A673 (cell line): ENCODE measurements at regions not wholly inside any gene's neighbourhood (a gene's known extent, or its start where the extent isn't known, plus 50 kb on each side); places are given as distances from the start of the nearest gene placed in this dataset.

Experiments
- BruUV-seq: library from RNA; stranded (reverse); fragments of 400-500 nt; replicated peaks from 2 replicates; lab custom pipeline; 2021; lab: Mats Ljungman, UMichigan
- CTCF ChIA-PET: fragments of 300-600 bp; sonication (Branson Sonifier 250); formaldehyde crosslinking; loops from one replicate; lab custom pipeline; 2022; ENCODE audit warnings: antibody characterized with exemption; lab: Charles Lee
- POLR2A ChIA-PET: fragments of 300-600 bp; sonication (Branson Sonifier 250); formaldehyde crosslinking; loops from one replicate; lab custom pipeline; 2022; ENCODE audit warnings: antibody characterized with exemption; ENCODE audit not compliant: low non-redundant PET; lab: Charles Lee
- DNase-seq: peaks from one replicate; pipeline ENCODE4 v3.0.0-alpha.2; 2015; ENCODE audit warnings: low spot score
- H3K27ac ChIP-seq: fragments of 200-600 bp; sonication (generic); 2 replicates; pipeline ENCODE4 v1.5.1; 2016; ENCODE audit warnings: mixed run types, low read depth, mild to moderate bottlenecking, mixed read lengths, antibody characterized with exemption, low read length; ENCODE audit not compliant: poor library complexity, severe bottlenecking
- H3K27me3 ChIP-seq: fragments of 200-600 bp; sonication (generic); replicated peaks from 2 replicates; pipeline ENCODE4 v1.6.1; 2017; ENCODE audit warnings: mixed run types, low read depth, mild to moderate bottlenecking, mixed read lengths, antibody characterized with exemption, low read length; ENCODE audit not compliant: insufficient read depth, poor library complexity
- H3K36me3 ChIP-seq: fragments of 200-600 bp; sonication (generic); 2 replicates; pipeline ENCODE4 v1.6.1; 2016; ENCODE audit warnings: mixed run types, mild to moderate bottlenecking, mixed read lengths, antibody characterized with exemption, low read length; ENCODE audit not compliant: insufficient read depth, poor library complexity, severe bottlenecking
- H3K4me1 ChIP-seq: fragments of 200-600 bp; sonication (generic); 2 replicates; pipeline ENCODE4 v1.6.1; 2017; ENCODE audit warnings: mixed run types, mild to moderate bottlenecking, mixed read lengths, antibody characterized with exemption, low read length; ENCODE audit not compliant: insufficient read depth, poor library complexity, severe bottlenecking
- H3K4me3 ChIP-seq: fragments of 200-600 bp; sonication (generic); 2 replicates; pipeline ENCODE4 v1.5.1; 2016; ENCODE audit warnings: low read depth, mixed run types, mild to moderate bottlenecking, mixed read lengths, low read length; ENCODE audit not compliant: poor library complexity, severe bottlenecking
- H3K9me3 ChIP-seq: fragments of 200-600 bp; sonication (generic); 2 replicates; pipeline ENCODE4 v1.6.1; 2016; ENCODE audit warnings: mixed run types, low read depth, mild to moderate bottlenecking, mixed read lengths, antibody characterized with exemption, low read length; ENCODE audit not compliant: poor library complexity, severe bottlenecking
- EZH2 ChIP-seq: fragments of 200-600 bp; sonication (generic); IDR thresholded peaks from 2 replicates; pipeline ENCODE4 v1.6.1; 2017; ENCODE audit warnings: borderline replicate concordance, low read depth, mild to moderate bottlenecking, mixed read lengths, antibody characterized with exemption, low read length; ENCODE audit not compliant: poor library complexity, severe bottlenecking
- intact Hi-C: fragments of 100-400 bp; cut with micrococcal nuclease; formaldehyde crosslinking; loops from one replicate; pipeline ENCODE4 v1.10.0; 2022; ENCODE audit not compliant: unreplicated experiment
- TF ChIP-seq, protein P1 (sequence below): fragments of 300-800, 200-600 bp; sonication (generic); conservative IDR thresholded peaks from 2 replicates; pipeline ENCODE4 v1.5.1; 2017; ENCODE audit warnings: low read depth, mild to moderate bottlenecking, antibody characterized with exemption, low read length, moderate library complexity, mixed read lengths

DNA sequence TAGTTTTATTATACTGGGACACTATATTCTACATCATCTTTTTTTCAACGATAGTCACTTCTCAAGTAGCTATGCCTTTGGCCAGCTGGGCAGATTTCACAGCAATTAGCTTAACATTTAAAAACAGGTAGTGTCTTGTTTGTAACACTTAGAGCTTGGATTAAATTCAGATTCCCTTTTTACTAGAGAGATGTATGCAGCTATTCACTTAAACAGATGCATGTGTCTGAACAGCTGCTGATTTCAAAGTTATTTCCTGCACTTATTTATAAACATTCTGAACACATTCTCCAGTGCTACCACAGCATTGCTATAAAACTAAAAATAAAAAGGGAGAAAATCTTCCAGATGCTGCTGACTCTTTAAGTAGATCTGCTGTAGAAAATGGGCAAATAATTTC, 637.2 kb downstream of the POM121L12 start:
- H3K27ac ChIP-seq = no peak overlapping the region
- H3K36me3 ChIP-seq = no peaks in the 10 kb centered on the region
- intact Hi-C loops = no loop called here
- H3K4me1 ChIP-seq = no peaks in the 10 kb centered on the region
- DNase-seq = no peak
- H3K9me3 ChIP-seq = peaks cover 48% of the 10 kb centered on the region
- no peak overlapping the region for H3K4me3 ChIP-seq
- BruUV-seq = no TSS peak
- ChIA-PET POLR2A (no interaction called here), CTCF (no interaction called here)
- TF ChIP-seq, protein P1, sequence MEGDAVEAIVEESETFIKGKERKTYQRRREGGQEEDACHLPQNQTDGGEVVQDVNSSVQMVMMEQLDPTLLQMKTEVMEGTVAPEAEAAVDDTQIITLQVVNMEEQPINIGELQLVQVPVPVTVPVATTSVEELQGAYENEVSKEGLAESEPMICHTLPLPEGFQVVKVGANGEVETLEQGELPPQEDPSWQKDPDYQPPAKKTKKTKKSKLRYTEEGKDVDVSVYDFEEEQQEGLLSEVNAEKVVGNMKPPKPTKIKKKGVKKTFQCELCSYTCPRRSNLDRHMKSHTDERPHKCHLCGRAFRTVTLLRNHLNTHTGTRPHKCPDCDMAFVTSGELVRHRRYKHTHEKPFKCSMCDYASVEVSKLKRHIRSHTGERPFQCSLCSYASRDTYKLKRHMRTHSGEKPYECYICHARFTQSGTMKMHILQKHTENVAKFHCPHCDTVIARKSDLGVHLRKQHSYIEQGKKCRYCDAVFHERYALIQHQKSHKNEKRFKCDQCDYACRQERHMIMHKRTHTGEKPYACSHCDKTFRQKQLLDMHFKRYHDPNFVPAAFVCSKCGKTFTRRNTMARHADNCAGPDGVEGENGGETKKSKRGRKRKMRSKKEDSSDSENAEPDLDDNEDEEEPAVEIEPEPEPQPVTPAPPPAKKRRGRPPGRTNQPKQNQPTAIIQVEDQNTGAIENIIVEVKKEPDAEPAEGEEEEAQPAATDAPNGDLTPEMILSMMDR = no peak
- no peak for TF ChIP-seq EZH2
- H3K27me3 ChIP-seq = no peaks in the 10 kb centered on the region

DNA sequence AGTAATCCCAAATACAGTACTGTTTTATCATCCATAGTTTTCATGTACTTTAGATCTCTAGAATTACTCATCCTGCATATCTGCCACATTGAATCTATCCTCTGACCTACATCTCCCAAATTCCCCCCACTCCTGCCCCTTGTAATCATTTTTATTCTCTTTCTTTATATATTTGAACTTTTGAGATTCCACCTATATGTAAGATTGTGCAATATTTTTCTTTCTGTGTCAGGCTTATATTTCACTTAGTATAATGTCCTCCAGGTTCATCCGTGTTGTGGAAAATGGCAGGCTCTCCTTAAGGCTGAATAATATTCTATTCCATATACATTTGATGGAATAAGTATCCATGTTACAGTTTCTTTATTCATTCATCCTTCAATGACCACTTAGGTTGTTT, 640.4 kb downstream of the POM121L12 start:
- Histone ChIP-seq H3K9me3 (peaks cover 42% of the 10 kb centered on the region), H3K27me3 (no peaks in the 10 kb centered on the region), H3K4me1 (no peaks in the 10 kb centered on the region), H3K27ac (no peak overlapping the region), H3K36me3 (no peaks in the 10 kb centered on the region), H3K4me3 (no peak overlapping the region)
- TF ChIP-seq EZH2 = no peak
- TF ChIP-seq, protein P1 = no peak
- ChIA-PET POLR2A (no interaction called here), CTCF (no interaction called here)
- intact Hi-C loops = no loop called here
- no peak for DNase-seq
- BruUV-seq = no TSS peak

DNA sequence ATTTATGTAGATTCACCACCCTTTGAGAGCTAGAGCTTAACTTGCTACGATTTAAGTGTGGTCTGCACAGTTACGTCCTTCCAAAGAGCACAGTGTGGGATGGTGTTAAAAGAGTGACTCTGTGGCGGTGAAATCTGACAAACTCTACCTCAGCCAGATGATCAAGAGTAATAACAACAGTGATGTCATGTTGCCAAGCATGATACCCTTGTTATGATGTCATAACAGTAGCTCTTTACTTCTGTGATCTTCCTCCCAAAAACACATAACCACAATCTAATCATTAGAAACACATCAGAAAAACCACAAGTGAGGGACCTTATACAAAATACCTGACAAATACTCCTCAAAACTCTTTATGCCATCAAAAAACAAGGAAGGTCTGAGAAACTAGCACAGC, 649.3 kb downstream of the POM121L12 start:
- ChIA-PET CTCF (no interaction called here), POLR2A (no interaction called here)
- no peak overlapping the region for H3K27ac ChIP-seq
- no peak for DNase-seq
- H3K27me3 ChIP-seq = no peaks in the 10 kb centered on the region
- TF ChIP-seq EZH2 = no peak
- TF ChIP-seq, protein P1 = no peak
- no TSS peak for BruUV-seq
- intact Hi-C loops = no loop called here
- H3K4me3 ChIP-seq = no peak overlapping the region
- no peaks in the 10 kb centered on the region for H3K4me1 ChIP-seq
- peaks cover 41% of the 10 kb centered on the region for H3K9me3 ChIP-seq
- no peaks in the 10 kb centered on the region for H3K36me3 ChIP-seq
